WTC11 (cell line): ENCODE measurements at regions not wholly inside any gene's neighbourhood (a gene's known extent, or its start where the extent isn't known, plus 50 kb on each side); places are given as distances from the start of the nearest gene placed in this dataset.

ENCODE experiments used
- ATAC-seq: fragments of 200-7000 bp; cut with Tn5 transposase; 2 replicates; pipeline ENCODE4 v1.10.0; 2021; ENCODE audit warnings: mild to moderate bottlenecking, moderate library complexity
- CTCF ChIA-PET: fragments of 300-600 bp; sonication (Branson Sonifier 250); formaldehyde crosslinking; loops from one replicate; lab custom pipeline; 2021; ENCODE audit warnings: antibody characterized with exemption; lab: Charles Lee
- POLR2A ChIA-PET: fragments of 350-600 bp; sonication (Branson Sonifier 250); formaldehyde crosslinking; loops from one replicate; lab custom pipeline; 2021; ENCODE audit warnings: antibody characterized with exemption; lab: Charles Lee
- DNase-seq: peaks from one replicate; pipeline ENCODE4 v3.0.0; 2021; ENCODE audit warnings: low spot score
- H3K27ac Mint-ChIP-seq: 2 replicates; pipeline ENCODE4 v1.8.0; 2021; ENCODE audit warnings: mixed read lengths
- H3K27me3 Mint-ChIP-seq: 2 replicates; pipeline ENCODE4 v1.8.0; 2021; ENCODE audit warnings: low read depth, mild to moderate bottlenecking, moderate library complexity, mixed read lengths
- H3K36me3 Mint-ChIP-seq: 2 replicates; pipeline ENCODE4 v1.8.0; 2021; ENCODE audit warnings: mixed read lengths
- H3K4me1 Mint-ChIP-seq: 2 replicates; pipeline ENCODE4 v1.8.0; 2022; ENCODE audit warnings: mixed read lengths
- H3K4me3 Mint-ChIP-seq: 2 replicates; pipeline ENCODE4 v1.8.0; 2021; ENCODE audit warnings: mild to moderate bottlenecking, moderate library complexity, mixed read lengths
- H3K9me3 Mint-ChIP-seq: 2 replicates; pipeline ENCODE4 v1.8.0; 2021; ENCODE audit warnings: mixed read lengths
- CREB1 ChIP-seq: sonication (generic); formaldehyde crosslinking; IDR thresholded peaks from 2 replicates; pipeline ENCODE4 v1.8.0; 2023; ENCODE audit warnings: mild to moderate bottlenecking, missing genetic modification reagents
- GABPB1 ChIP-seq: sonication (generic); formaldehyde crosslinking; IDR thresholded peaks from 2 replicates; pipeline ENCODE4 v1.8.1; 2023; ENCODE audit warnings: mild to moderate bottlenecking, missing genetic modification reagents
- NFYB ChIP-seq: sonication (generic); formaldehyde crosslinking; conservative IDR thresholded peaks from 2 replicates; pipeline ENCODE4 v1.8.0; 2022; ENCODE audit warnings: low read depth, missing genetic modification reagents
- SP1 ChIP-seq: sonication (generic); formaldehyde crosslinking; conservative IDR thresholded peaks from 2 replicates; pipeline ENCODE4 v1.8.1; 2022; ENCODE audit warnings: missing genetic modification reagents
- TEAD4 ChIP-seq: sonication (generic); formaldehyde crosslinking; IDR thresholded peaks from 2 replicates; pipeline ENCODE4 v1.8.0; 2022; ENCODE audit warnings: mild to moderate bottlenecking, missing genetic modification reagents
- TP53 ChIP-seq: sonication (generic); formaldehyde crosslinking; IDR thresholded peaks from 2 replicates; pipeline ENCODE4 v1.8.1; 2023; ENCODE audit warnings: mild to moderate bottlenecking, missing genetic modification reagents
- ZNF416 ChIP-seq: fragments of 250-450 bp; sonication (Bioruptor Pico); IDR thresholded peaks from 2 replicates; pipeline ENCODE4 v1.9.0; 2021; ENCODE audit warnings: mild to moderate bottlenecking, inconsistent platforms
- TF ChIP-seq, protein P1 (sequence below): sonication (generic); formaldehyde crosslinking; IDR thresholded peaks from 2 replicates; pipeline ENCODE4 v1.8.0; 2022; ENCODE audit warnings: missing genetic modification reagents
- TF ChIP-seq, protein P2 (sequence below): sonication (generic); formaldehyde crosslinking; IDR thresholded peaks from 2 replicates; pipeline ENCODE4 v1.8.0; 2023; ENCODE audit warnings: mild to moderate bottlenecking, missing genetic modification reagents
- TF ChIP-seq, protein P3 (sequence below): sonication (generic); formaldehyde crosslinking; IDR thresholded peaks from 2 replicates; pipeline ENCODE4 v1.8.0; 2022; ENCODE audit warnings: mild to moderate bottlenecking, missing genetic modification reagents
- TF ChIP-seq, protein P4 (sequence below): fragments of 250-450 bp; sonication (Bioruptor Pico); IDR thresholded peaks from 2 replicates; pipeline ENCODE4 v2.1.2; 2022; ENCODE audit warnings: mild to moderate bottlenecking, moderate library complexity
- TF ChIP-seq, protein P5 (sequence below): sonication (generic); formaldehyde crosslinking; IDR thresholded peaks from 2 replicates; pipeline ENCODE4 v1.8.1; 2023; ENCODE audit warnings: mild to moderate bottlenecking, moderate library complexity, missing genetic modification reagents
- TF ChIP-seq, protein P6 (sequence below): sonication (generic); formaldehyde crosslinking; IDR thresholded peaks from 2 replicates; pipeline ENCODE4 v1.8.0; 2022; ENCODE audit warnings: mild to moderate bottlenecking, missing genetic modification reagents

DNA sequence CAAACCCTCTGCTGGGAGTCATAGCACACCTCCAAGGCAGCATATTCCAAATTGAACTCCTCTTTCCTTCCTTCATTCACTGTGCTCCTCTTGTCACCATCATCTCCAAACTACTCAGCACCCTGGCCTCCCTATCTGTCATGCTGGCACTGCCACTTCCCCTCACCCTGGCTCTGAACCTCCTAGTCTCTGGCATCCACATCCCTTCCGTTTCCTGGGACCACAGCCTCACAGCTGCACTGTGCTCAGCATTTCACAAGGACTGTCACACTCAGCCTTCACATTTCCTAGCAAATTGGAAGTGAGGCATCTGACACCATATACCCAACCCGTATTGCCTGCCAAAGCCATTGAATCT, 124.7 kb downstream of the WDR11 start (continued):
- TF ChIP-seq, protein P1, sequence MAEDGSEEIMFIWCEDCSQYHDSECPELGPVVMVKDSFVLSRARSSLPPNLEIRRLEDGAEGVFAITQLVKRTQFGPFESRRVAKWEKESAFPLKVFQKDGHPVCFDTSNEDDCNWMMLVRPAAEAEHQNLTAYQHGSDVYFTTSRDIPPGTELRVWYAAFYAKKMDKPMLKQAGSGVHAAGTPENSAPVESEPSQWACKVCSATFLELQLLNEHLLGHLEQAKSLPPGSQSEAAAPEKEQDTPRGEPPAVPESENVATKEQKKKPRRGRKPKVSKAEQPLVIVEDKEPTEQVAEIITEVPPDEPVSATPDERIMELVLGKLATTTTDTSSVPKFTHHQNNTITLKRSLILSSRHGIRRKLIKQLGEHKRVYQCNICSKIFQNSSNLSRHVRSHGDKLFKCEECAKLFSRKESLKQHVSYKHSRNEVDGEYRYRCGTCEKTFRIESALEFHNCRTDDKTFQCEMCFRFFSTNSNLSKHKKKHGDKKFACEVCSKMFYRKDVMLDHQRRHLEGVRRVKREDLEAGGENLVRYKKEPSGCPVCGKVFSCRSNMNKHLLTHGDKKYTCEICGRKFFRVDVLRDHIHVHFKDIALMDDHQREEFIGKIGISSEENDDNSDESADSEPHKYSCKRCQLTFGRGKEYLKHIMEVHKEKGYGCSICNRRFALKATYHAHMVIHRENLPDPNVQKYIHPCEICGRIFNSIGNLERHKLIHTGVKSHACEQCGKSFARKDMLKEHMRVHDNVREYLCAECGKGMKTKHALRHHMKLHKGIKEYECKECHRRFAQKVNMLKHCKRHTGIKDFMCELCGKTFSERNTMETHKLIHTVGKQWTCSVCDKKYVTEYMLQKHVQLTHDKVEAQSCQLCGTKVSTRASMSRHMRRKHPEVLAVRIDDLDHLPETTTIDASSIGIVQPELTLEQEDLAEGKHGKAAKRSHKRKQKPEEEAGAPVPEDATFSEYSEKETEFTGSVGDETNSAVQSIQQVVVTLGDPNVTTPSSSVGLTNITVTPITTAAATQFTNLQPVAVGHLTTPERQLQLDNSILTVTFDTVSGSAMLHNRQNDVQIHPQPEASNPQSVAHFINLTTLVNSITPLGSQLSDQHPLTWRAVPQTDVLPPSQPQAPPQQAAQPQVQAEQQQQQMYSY (CRISPR knock-in tag), result no peak
- TF ChIP-seq, protein P2, sequence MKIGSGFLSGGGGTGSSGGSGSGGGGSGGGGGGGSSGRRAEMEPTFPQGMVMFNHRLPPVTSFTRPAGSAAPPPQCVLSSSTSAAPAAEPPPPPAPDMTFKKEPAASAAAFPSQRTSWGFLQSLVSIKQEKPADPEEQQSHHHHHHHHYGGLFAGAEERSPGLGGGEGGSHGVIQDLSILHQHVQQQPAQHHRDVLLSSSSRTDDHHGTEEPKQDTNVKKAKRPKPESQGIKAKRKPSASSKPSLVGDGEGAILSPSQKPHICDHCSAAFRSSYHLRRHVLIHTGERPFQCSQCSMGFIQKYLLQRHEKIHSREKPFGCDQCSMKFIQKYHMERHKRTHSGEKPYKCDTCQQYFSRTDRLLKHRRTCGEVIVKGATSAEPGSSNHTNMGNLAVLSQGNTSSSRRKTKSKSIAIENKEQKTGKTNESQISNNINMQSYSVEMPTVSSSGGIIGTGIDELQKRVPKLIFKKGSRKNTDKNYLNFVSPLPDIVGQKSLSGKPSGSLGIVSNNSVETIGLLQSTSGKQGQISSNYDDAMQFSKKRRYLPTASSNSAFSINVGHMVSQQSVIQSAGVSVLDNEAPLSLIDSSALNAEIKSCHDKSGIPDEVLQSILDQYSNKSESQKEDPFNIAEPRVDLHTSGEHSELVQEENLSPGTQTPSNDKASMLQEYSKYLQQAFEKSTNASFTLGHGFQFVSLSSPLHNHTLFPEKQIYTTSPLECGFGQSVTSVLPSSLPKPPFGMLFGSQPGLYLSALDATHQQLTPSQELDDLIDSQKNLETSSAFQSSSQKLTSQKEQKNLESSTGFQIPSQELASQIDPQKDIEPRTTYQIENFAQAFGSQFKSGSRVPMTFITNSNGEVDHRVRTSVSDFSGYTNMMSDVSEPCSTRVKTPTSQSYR, result no peak

DNA sequence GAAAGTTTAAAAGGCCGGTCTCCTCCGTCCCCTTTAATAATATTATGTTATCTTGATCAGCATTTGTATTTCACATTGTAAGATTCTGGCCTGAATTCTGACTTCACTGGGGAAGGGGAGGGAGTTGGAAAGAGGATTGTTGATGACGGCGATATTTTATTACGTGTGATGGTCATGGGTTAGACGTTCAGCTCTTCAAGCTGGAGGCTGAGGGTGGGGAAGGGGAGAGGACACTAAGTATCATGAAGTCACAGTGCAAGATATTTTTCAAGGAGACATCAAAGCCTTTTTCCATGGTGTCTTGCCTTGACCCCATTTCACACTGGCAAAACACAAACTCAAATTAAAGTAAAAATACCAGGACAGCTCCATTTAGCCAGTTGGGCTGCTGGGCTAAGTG, 126.7 kb downstream of the WDR11 start:
- no peak overlapping the region for H3K27ac Mint-ChIP-seq
- ChIA-PET POLR2A (no interaction called here), CTCF (no interaction called here)

DNA sequence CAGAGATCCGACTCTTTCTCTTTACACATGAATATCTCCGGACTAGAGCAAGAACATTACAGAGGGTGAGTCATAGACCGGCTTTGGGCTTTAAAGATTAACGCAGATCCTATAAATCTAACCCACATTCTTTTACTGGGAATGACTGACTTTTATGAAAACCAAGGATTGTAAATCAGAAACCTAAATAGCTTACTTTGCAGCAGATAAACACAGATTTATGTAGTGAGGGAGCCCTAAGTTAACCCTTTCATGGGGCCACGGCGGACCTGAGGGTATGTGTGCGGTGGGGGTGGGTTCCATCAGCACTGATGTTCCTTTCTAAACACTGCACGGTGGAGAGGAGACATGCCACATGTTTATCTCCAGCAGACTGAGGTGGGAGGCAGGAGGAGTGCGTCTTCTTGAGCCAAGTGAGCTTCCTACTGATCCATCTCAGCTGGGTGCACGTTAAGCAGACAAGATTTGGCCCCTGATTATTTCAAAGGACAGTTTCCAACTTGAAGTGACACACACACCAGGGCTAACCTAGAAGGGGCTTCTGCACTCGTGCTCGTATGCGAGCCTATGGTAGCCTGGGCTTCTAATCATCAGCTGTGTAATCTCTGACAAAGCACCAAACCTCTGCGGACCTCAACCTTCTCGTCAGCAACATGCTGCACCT, 127.6 kb downstream of the WDR11 start:
- H3K36me3 Mint-ChIP-seq, result peaks cover 15% of the 10 kb centered on the region
- H3K9me3 Mint-ChIP-seq, result peaks cover 23% of the 10 kb centered on the region
- ATAC-seq (no peak), DNase-seq (no peak)
- ChIA-PET CTCF (interaction anchor here (0.8 kb wide), 1 partner anchor 91 kb away, joined by 3 read pairs; no protein-coding TSS in a partner anchor), POLR2A (no interaction called here)
- peaks cover 47% of the 10 kb centered on the region for H3K27me3 Mint-ChIP-seq
- no peak overlapping the region for H3K27ac Mint-ChIP-seq
- TF ChIP-seq, protein P3, sequence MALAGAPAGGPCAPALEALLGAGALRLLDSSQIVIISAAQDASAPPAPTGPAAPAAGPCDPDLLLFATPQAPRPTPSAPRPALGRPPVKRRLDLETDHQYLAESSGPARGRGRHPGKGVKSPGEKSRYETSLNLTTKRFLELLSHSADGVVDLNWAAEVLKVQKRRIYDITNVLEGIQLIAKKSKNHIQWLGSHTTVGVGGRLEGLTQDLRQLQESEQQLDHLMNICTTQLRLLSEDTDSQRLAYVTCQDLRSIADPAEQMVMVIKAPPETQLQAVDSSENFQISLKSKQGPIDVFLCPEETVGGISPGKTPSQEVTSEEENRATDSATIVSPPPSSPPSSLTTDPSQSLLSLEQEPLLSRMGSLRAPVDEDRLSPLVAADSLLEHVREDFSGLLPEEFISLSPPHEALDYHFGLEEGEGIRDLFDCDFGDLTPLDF (CRISPR knock-in tag), result no peak
- TF ChIP-seq, protein P4, sequence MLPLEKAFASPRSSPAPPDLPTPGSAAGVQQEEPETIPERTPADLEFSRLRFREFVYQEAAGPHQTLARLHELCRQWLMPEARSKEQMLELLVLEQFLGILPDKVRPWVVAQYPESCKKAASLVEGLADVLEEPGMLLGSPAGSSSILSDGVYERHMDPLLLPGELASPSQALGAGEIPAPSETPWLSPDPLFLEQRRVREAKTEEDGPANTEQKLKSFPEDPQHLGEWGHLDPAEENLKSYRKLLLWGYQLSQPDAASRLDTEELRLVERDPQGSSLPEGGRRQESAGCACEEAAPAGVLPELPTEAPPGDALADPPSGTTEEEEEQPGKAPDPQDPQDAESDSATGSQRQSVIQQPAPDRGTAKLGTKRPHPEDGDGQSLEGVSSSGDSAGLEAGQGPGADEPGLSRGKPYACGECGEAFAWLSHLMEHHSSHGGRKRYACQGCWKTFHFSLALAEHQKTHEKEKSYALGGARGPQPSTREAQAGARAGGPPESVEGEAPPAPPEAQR, result no peak
- no peak for TF ChIP-seq ZNF416 (CRISPR knock-in tag)
- TF ChIP-seq CREB1, result no peak
- peak overlapping the region; percentile 71 for H3K4me3 Mint-ChIP-seq
- H3K4me1 Mint-ChIP-seq, result peaks cover 43% of the 10 kb centered on the region

More for the DNA sequence above, 126.7 kb downstream of the WDR11 start:
- peaks cover 47% of the 10 kb centered on the region for H3K27me3 Mint-ChIP-seq
- H3K4me1 Mint-ChIP-seq, result peaks cover 37% of the 10 kb centered on the region
- peaks cover 15% of the 10 kb centered on the region for H3K36me3 Mint-ChIP-seq
- no peak for DNase-seq
- H3K4me3 Mint-ChIP-seq, result no peak overlapping the region
- TF ChIP-seq NFYB (CRISPR knock-in tag) (no peak), GABPB1 (CRISPR knock-in tag) (no peak)
- TF ChIP-seq, all 79 proteins: peak for 0
- H3K9me3 Mint-ChIP-seq, result peaks cover 29% of the 10 kb centered on the region
- ATAC-seq, result no peak

DNA sequence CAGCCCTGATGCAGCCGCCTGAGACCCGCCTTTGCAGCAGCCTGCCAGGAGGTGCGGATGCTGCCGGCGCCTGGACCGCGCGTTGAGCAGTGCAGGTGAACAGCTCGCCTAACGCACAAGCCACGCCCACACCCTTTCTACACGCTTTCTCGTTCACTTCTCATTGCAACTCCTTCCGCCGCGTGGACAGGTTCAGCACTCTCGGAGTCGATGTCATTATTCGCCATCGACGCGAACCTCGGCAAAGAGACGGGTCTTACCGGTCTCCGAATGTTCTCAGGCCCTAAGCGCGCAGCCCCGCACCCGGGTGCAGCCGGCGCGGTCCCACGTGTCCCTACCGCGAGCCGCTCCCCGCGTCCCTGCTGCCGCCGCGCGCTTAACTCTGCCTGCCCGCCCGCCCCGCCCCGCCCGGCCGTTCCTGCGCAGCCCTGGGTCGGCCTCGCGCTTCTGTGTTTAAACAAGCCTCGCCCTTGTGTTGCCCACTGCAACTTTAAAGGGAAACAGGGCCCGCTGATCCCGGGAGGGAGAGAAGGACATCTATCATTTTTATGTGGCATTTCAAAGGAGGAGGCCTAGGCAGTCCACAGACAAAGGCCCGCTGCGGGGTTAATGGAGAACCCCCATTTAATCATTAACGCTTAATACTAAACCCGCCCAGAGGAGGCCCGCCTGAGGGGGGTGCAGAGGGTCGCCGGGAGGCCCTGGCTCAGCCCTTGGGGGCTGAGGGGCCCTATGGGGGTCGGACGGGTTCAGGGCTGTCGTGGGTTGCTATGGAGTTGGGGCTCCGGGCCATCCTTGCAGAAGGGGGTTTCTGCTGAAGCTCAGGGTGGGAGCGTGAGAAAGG, 128.5 kb downstream of the WDR11 start:
- Mint-ChIP-seq H3K27me3 (peaks cover 45% of the 10 kb centered on the region), H3K36me3 (peaks cover 5% of the 10 kb centered on the region), H3K4me3 (peak overlapping the region; percentile 71), H3K27ac (no peak overlapping the region), H3K4me1 (peaks cover 43% of the 10 kb centered on the region), H3K9me3 (peaks cover 16% of the 10 kb centered on the region)
- POLR2A ChIA-PET, result interaction anchor here (1.1 kb wide), 1 partner anchor 17 kb away, joined by 4 read pairs; no protein-coding TSS in a partner anchor
- DNase-seq (peak; percentile 75), ATAC-seq (peak; percentile 78)
- CTCF ChIA-PET, result interaction anchor here (0.7 to 2.6 kb wide), 4 partner anchors 30 to 539 kb away, joined by 3 to 6 read pairs (median 3); no protein-coding TSS in a partner anchor
- TF ChIP-seq, protein P5, sequence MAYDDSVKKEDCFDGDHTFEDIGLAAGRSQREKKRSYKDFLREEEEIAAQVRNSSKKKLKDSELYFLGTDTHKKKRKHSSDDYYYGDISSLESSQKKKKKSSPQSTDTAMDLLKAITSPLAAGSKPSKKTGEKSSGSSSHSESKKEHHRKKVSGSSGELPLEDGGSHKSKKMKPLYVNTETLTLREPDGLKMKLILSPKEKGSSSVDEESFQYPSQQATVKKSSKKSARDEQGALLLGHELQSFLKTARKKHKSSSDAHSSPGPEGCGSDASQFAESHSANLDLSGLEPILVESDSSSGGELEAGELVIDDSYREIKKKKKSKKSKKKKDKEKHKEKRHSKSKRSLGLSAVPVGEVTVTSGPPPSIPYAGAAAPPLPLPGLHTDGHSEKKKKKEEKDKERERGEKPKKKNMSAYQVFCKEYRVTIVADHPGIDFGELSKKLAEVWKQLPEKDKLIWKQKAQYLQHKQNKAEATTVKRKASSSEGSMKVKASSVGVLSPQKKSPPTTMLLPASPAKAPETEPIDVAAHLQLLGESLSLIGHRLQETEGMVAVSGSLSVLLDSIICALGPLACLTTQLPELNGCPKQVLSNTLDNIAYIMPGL (CRISPR knock-in tag), result 0 out of 2 replicates have a peak, but pooled peaks have one; percentile 26
- TF ChIP-seq TEAD4 (CRISPR knock-in tag) (no peak), TP53 (CRISPR knock-in tag) (peak; percentile 79; the same call in 1 of the 2 replicates), SP1 (CRISPR knock-in tag) (0 out of 2 replicates have a peak, but pooled peaks have one; percentile 25)
- TF ChIP-seq, protein P6, sequence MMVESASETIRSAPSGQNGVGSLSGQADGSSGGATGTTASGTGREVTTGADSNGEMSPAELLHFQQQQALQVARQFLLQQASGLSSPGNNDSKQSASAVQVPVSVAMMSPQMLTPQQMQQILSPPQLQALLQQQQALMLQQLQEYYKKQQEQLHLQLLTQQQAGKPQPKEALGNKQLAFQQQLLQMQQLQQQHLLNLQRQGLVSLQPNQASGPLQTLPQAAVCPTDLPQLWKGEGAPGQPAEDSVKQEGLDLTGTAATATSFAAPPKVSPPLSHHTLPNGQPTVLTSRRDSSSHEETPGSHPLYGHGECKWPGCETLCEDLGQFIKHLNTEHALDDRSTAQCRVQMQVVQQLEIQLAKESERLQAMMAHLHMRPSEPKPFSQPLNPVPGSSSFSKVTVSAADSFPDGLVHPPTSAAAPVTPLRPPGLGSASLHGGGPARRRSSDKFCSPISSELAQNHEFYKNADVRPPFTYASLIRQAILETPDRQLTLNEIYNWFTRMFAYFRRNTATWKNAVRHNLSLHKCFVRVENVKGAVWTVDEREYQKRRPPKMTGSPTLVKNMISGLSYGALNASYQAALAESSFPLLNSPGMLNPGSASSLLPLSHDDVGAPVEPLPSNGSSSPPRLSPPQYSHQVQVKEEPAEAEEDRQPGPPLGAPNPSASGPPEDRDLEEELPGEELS (CRISPR knock-in tag), result peak; percentile 63; the same call in 1 of the 2 replicates
